GM23338 (cell line): ENCODE measurements at regions not wholly inside any gene's neighbourhood (a gene's known extent, or its start where the extent isn't known, plus 50 kb on each side); places are given as distances from the start of the nearest gene placed in this dataset.

ENCODE experiments used
- ATAC-seq: fragments of 200-7000 bp; cut with Tn5 transposase; 3 replicates; pipeline ENCODE4 v1.9.1; 2020
- DNase-seq: peaks from one replicate; pipeline ENCODE4 v3.0.0-alpha.2; 2015; ENCODE audit warnings: low spot score
- H2AFZ ChIP-seq: fragments of 200-600 bp; sonication (generic); 2 replicates; pipeline ENCODE4 v1.8.0; 2016; ENCODE audit warnings: antibody characterized with exemption, mild to moderate bottlenecking, moderate library complexity
- H3F3A ChIP-seq: fragments of 200-600 bp; sonication (generic); replicated peaks from 2 replicates; pipeline ENCODE4 v1.8.0; 2017; ENCODE audit warnings: antibody characterized with exemption, mixed run types, low read depth
- H3K27ac ChIP-seq: fragments of 200-600 bp; sonication (generic); 2 replicates; pipeline ENCODE4 v1.6.1; 2016; ENCODE audit warnings: low read depth
- H3K27me3 ChIP-seq: fragments of 200-600 bp; sonication (generic); 2 replicates; pipeline ENCODE4 v1.8.0; 2016; ENCODE audit warnings: mild to moderate bottlenecking, mixed run types, moderate library complexity; ENCODE audit not compliant: insufficient read depth
- H3K36me3 ChIP-seq: fragments of 200-600 bp; sonication (generic); 2 replicates; pipeline ENCODE4 v1.8.0; 2016; ENCODE audit warnings: mild to moderate bottlenecking; ENCODE audit not compliant: insufficient read depth
- H3K4me1 ChIP-seq: fragments of 200-600 bp; sonication (generic); 2 replicates; pipeline ENCODE4 v1.8.0; 2016; ENCODE audit warnings: mild to moderate bottlenecking, moderate library complexity; ENCODE audit not compliant: insufficient read depth
- H3K4me2 ChIP-seq: fragments of 200-600 bp; sonication (generic); 2 replicates; pipeline ENCODE4 v1.7.1; 2017; ENCODE audit warnings: mixed run types
- H3K4me3 ChIP-seq: fragments of 200-600 bp; sonication (generic); 2 replicates; pipeline ENCODE4 v1.6.1; 2016; ENCODE audit warnings: mixed run types
- H3K79me2 ChIP-seq: fragments of 200-600 bp; sonication (generic); replicated peaks from 2 replicates; pipeline ENCODE4 v1.8.0; 2017; ENCODE audit warnings: mild to moderate bottlenecking; ENCODE audit not compliant: insufficient read depth
- H3K9me2 ChIP-seq: fragments of 200-600 bp; sonication (generic); 2 replicates; pipeline ENCODE4 v1.8.0; 2017; ENCODE audit not compliant: insufficient read depth
- H4K20me1 ChIP-seq: fragments of 200-600 bp; sonication (generic); replicated peaks from 2 replicates; pipeline ENCODE4 v1.8.0; 2017; ENCODE audit warnings: mild to moderate bottlenecking; ENCODE audit not compliant: insufficient read depth
- H3K27ac Mint-ChIP-seq: 2 replicates; pipeline ENCODE4 v1.8.0; 2020; ENCODE audit warnings: inconsistent platforms, mild to moderate bottlenecking, moderate library complexity, mixed read lengths
- H3K27me3 Mint-ChIP-seq: 3 replicates; pipeline ENCODE4 v1.8.0; 2022; ENCODE audit warnings: low read depth, mild to moderate bottlenecking, moderate library complexity, mixed read lengths, inconsistent platforms; ENCODE audit not compliant: insufficient read depth, poor library complexity
- H3K36me3 Mint-ChIP-seq: 3 replicates; pipeline ENCODE4 v1.8.0; 2021; ENCODE audit warnings: low read depth, mild to moderate bottlenecking, inconsistent platforms, moderate library complexity, mixed read lengths
- H3K4me1 Mint-ChIP-seq: 3 replicates; pipeline ENCODE4 v1.8.0; 2020; ENCODE audit warnings: mild to moderate bottlenecking, inconsistent platforms, mixed read lengths
- H3K4me3 Mint-ChIP-seq: 3 replicates; pipeline ENCODE4 v1.8.0; 2021; ENCODE audit warnings: moderate library complexity, mild to moderate bottlenecking, inconsistent platforms, mixed read lengths
- H3K9me3 Mint-ChIP-seq: 3 replicates; pipeline ENCODE4 v1.8.0; 2020; ENCODE audit warnings: moderate library complexity, mild to moderate bottlenecking, inconsistent platforms, mixed read lengths
- CTCF ChIP-seq, 2 experiments: fragments of 200-600 bp in 1 of 2; sonication (generic) in 1 of 2; conservative IDR thresholded peaks; 2 replicates each; pipeline versions ENCODE4 v1.5.1 to v1.6.1; 2016 to 2017; ENCODE audit warnings: antibody characterized with exemption in 2 of 2, low read depth in 2 of 2, mild to moderate bottlenecking in 2 of 2, moderate library complexity in 1 of 2
- EZH2 ChIP-seq: fragments of 200-600 bp; sonication (generic); IDR thresholded peaks from one replicate; pipeline ENCODE4 v1.8.0; 2017; ENCODE audit warnings: antibody characterized with exemption, mild to moderate bottlenecking, low read depth; ENCODE audit not compliant: unreplicated experiment
- EZH2phosphoT487 ChIP-seq: fragments of 200-600 bp; sonication (generic); IDR thresholded peaks from one replicate; pipeline ENCODE4 v1.8.1; 2018; ENCODE audit warnings: antibody characterized with exemption; ENCODE audit not compliant: unreplicated experiment
- JUNB ChIP-seq: IDR thresholded peaks from one replicate; pipeline ENCODE4 v1.6.1; 2016; ENCODE audit warnings: antibody characterized with exemption; ENCODE audit not compliant: unreplicated experiment
- NANOG ChIP-seq: IDR thresholded peaks from 2 replicates; pipeline ENCODE4 v1.6.1; 2016; ENCODE audit warnings: antibody characterized with exemption, borderline replicate concordance
- STAT1 ChIP-seq: IDR thresholded peaks from one replicate; pipeline ENCODE4 v1.6.1; 2016; ENCODE audit warnings: antibody characterized with exemption; ENCODE audit not compliant: unreplicated experiment
- ZNF114 ChIP-seq: fragments of 250-450 bp; sonication (Bioruptor Pico); IDR thresholded peaks from 2 replicates; pipeline ENCODE4 v1.5.0; 2020; ENCODE audit warnings: mild to moderate bottlenecking, moderate library complexity
- TF ChIP-seq, protein P1 (sequence below): fragments of 250-450 bp; sonication (Bioruptor Pico); IDR thresholded peaks from 2 replicates; pipeline ENCODE4 v1.5.0; 2020; ENCODE audit warnings: mild to moderate bottlenecking, moderate library complexity

- no peak overlapping the region for H2AFZ ChIP-seq
- TF ChIP-seq CTCF (conservative IDR thresholded peaks at IDR 0.05; ENCODE audit: low read depth in 2 of 2) (peak; percentile 41 to 49; a peak in 3 of 4 replicates), ZNF114 (CRISPR knock-in tag) (no peak), JUNB (no peak)
- H3F3A ChIP-seq, result no peaks in the 10 kb centered on the region
- no peaks in the 10 kb centered on the region for H3K9me2 ChIP-seq
- H3K4me1 ChIP-seq, result peaks cover 31% of the 10 kb centered on the region
- H3K27me3 ChIP-seq, result no peaks in the 10 kb centered on the region
- H3K4me3 ChIP-seq, result no peak overlapping the region
- Mint-ChIP-seq H3K27ac (no peak overlapping the region; the same call in 1 of the 2 replicates), H3K36me3 (no peaks in the 10 kb centered on the region), H3K4me1 (peaks cover 39% of the 10 kb centered on the region), H3K4me3 (no peak overlapping the region), H3K9me3 (no peaks in the 10 kb centered on the region), H3K27me3 (peaks cover 1% of the 10 kb centered on the region)
- H3K79me2 ChIP-seq, result no peaks in the 10 kb centered on the region
- H4K20me1 ChIP-seq, result no peaks in the 10 kb centered on the region
- H3K27ac ChIP-seq, result no peak overlapping the region
- peak; percentile 91 for ATAC-seq
- no peaks in the 10 kb centered on the region for H3K36me3 ChIP-seq
- no peak overlapping the region for H3K4me2 ChIP-seq
- DNase-seq, result peak; percentile 91
These were observed 151.8 kb upstream of the SOX14 start for GRCh38 chr3:137612291-137612690.

GRCh38 chr3:137615659-137616418, 148.3 kb upstream of the SOX14 start:
- Histone ChIP-seq H3K4me2 (no peak overlapping the region), H3K27ac (no peak overlapping the region), H3K79me2 (no peaks in the 10 kb centered on the region), H3K36me3 (no peaks in the 10 kb centered on the region), H3K27me3 (no peaks in the 10 kb centered on the region), H3F3A (no peaks in the 10 kb centered on the region), H4K20me1 (no peaks in the 10 kb centered on the region), H3K9me2 (no peaks in the 10 kb centered on the region), H3K4me1 (peaks cover 29% of the 10 kb centered on the region), H2AFZ (no peak overlapping the region), H3K4me3 (no peak overlapping the region)
- no peaks in the 10 kb centered on the region for H3K36me3 Mint-ChIP-seq
- H3K4me1 Mint-ChIP-seq, result peaks cover 39% of the 10 kb centered on the region
- peaks cover 1% of the 10 kb centered on the region for H3K27me3 Mint-ChIP-seq
- no peak overlapping the region for H3K4me3 Mint-ChIP-seq
- no peak overlapping the region for H3K27ac Mint-ChIP-seq
- ATAC-seq (no peak; the same call in 2 of the 3 replicates), DNase-seq (no peak)
- H3K9me3 Mint-ChIP-seq, result no peaks in the 10 kb centered on the region
- TF ChIP-seq EZH2phosphoT487 (no peak), CTCF (conservative IDR thresholded peaks at IDR 0.05; ENCODE audit: low read depth in 2 of 2) (no peak), JUNB (no peak), STAT1 (no peak), NANOG (no peak), ZNF114 (CRISPR knock-in tag) (no peak), EZH2 (no peak)
- TF ChIP-seq, protein P1, sequence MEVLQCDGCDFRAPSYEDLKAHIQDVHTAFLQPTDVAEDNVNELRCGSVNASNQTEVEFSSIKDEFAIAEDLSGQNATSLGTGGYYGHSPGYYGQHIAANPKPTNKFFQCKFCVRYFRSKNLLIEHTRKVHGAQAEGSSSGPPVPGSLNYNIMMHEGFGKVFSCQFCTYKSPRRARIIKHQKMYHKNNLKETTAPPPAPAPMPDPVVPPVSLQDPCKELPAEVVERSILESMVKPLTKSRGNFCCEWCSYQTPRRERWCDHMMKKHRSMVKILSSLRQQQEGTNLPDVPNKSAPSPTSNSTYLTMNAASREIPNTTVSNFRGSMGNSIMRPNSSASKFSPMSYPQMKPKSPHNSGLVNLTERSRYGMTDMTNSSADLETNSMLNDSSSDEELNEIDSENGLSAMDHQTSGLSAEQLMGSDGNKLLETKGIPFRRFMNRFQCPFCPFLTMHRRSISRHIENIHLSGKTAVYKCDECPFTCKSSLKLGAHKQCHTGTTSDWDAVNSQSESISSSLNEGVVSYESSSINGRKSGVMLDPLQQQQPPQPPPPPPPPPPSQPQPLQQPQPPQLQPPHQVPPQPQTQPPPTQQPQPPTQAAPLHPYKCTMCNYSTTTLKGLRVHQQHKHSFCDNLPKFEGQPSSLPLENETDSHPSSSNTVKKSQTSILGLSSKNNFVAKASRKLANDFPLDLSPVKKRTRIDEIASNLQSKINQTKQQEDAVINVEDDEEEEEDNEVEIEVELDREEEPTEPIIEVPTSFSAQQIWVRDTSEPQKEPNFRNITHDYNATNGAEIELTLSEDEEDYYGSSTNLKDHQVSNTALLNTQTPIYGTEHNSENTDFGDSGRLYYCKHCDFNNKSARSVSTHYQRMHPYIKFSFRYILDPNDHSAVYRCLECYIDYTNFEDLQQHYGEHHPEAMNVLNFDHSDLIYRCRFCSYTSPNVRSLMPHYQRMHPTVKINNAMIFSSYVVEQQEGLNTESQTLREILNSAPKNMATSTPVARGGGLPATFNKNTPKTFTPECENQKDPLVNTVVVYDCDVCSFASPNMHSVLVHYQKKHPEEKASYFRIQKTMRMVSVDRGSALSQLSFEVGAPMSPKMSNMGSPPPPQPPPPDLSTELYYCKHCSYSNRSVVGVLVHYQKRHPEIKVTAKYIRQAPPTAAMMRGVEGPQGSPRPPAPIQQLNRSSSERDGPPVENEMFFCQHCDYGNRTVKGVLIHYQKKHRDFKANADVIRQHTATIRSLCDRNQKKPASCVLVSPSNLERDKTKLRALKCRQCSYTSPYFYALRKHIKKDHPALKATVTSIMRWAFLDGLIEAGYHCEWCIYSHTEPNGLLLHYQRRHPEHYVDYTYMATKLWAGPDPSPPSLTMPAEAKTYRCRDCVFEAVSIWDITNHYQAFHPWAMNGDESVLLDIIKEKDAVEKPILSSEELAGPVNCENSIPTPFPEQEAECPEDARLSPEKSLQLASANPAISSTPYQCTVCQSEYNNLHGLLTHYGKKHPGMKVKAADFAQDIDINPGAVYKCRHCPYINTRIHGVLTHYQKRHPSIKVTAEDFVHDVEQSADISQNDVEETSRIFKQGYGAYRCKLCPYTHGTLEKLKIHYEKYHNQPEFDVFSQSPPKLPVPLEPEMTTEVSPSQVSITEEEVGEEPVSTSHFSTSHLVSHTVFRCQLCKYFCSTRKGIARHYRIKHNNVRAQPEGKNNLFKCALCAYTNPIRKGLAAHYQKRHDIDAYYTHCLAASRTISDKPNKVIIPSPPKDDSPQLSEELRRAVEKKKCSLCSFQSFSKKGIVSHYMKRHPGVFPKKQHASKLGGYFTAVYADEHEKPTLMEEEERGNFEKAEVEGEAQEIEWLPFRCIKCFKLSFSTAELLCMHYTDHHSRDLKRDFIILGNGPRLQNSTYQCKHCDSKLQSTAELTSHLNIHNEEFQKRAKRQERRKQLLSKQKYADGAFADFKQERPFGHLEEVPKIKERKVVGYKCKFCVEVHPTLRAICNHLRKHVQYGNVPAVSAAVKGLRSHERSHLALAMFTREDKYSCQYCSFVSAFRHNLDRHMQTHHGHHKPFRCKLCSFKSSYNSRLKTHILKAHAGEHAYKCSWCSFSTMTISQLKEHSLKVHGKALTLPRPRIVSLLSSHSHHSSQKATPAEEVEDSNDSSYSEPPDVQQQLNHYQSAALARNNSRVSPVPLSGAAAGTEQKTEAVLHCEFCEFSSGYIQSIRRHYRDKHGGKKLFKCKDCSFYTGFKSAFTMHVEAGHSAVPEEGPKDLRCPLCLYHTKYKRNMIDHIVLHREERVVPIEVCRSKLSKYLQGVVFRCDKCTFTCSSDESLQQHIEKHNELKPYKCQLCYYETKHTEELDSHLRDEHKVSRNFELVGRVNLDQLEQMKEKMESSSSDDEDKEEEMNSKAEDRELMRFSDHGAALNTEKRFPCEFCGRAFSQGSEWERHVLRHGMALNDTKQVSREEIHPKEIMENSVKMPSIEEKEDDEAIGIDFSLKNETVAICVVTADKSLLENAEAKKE, result no peak
